ENCODE measurements at regions not wholly inside any gene's neighbourhood (a gene's known extent, or its start where the extent isn't known, plus 50 kb on each side); places are given as distances from the start of the nearest gene placed in this dataset.

DNA sequence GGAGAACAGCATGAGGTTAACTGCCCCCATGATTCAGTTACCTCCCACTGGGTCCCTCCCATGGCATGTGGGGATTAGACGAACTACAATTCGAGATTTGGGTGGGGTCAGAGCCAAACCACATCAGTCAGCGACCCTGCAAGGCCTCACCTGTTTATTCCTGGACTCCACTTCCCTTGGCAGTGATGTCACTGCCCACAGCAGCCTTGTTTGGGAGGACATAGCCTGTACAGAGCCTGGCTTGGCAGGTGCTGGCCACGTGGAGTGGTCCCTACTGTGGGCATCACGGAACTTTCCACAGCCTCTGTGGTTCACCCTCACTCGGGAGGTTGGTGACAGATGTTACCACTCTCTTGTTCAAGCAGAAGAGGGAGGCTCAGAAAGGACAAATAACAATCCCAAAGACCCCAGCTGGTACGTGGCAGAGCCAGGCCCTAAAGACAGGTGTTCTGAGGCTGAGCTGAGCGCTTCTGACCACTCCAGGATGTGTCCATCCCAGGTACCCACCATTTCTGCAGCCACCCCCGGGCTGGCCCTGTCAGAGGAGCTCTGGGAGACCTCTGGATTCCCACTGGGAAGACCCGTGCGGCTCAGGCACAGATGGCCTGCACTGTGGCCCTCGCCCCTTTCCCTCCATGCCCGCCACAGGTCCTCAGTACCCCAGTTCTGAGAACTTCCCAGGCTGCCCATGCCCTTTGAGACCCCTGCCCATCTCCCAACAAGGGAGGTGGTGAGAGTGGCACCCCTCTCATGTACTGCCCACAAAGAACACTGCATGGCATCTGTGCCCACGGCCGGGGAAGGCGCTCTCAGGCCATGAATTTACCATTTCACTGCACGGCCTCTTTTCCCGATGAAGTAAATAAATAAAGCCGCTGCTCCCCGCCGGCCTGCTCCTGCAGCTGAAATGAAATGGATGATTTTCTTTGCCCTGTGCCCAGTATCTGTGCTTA, 605.8 kb downstream of the TBC1D22A start:
- TF ChIP-seq CTCF (IDR thresholded peaks at IDR 0.05) (no peak), POLR2A (IDR thresholded peaks at IDR 0.05) (no peak)

Measured in heart left ventricle (tissue), 13 donors.